ENCODE measurements at regions not wholly inside any gene's neighbourhood (a gene's known extent, or its start where the extent isn't known, plus 50 kb on each side); places are given as distances from the start of the nearest gene placed in this dataset.

- TF ChIP-seq STAT3 (IDR thresholded peaks at IDR 0.05; ENCODE audit: low read depth, low read length): no peak
- no peak for TF ChIP-seq TARDBP (IDR thresholded peaks at IDR 0.05; ENCODE audit: borderline replicate concordance)
- TF ChIP-seq SUPT20H (IDR thresholded peaks at IDR 0.05; ENCODE audit: borderline replicate concordance, control insufficient read depth, low read depth, low read length): no peak
- no peak for TF ChIP-seq SUZ12 (IDR thresholded peaks at IDR 0.05; ENCODE audit: unreplicated experiment)
- no peak for TF ChIP-seq KDM1A (IDR thresholded peaks at IDR 0.05; ENCODE audit: borderline replicate concordance)
- no peak for TF ChIP-seq HDGF (IDR thresholded peaks at IDR 0.05)
- no peak for TF ChIP-seq MEF2A (IDR thresholded peaks at IDR 0.05; ENCODE audit: insufficient read depth, low read depth, low read length)
- TF ChIP-seq SIN3A (IDR thresholded peaks at IDR 0.05; ENCODE audit: low read depth, low read length): no peak
- no peak for TF ChIP-seq CBX5 (IDR thresholded peaks at IDR 0.05; ENCODE audit: low read depth)
- no peak for TF ChIP-seq USF2 (IDR thresholded peaks at IDR 0.05; ENCODE audit: borderline replicate concordance, low read depth, low read length)
- no peak for TF ChIP-seq CBFB (IDR thresholded peaks at IDR 0.05; ENCODE audit: low read depth)
- no peak for TF ChIP-seq JUND (IDR thresholded peaks at IDR 0.05; ENCODE audit: low read depth, low read length)
- TF ChIP-seq BACH1 (IDR thresholded peaks at IDR 0.05; ENCODE audit: borderline replicate concordance): no peak
- TF ChIP-seq MXI1 (IDR thresholded peaks at IDR 0.05; ENCODE audit: low read depth, low read length): no peak
- no peak for TF ChIP-seq ASH2L (IDR thresholded peaks at IDR 0.05; ENCODE audit: borderline replicate concordance, low read depth)
- no peak for TF ChIP-seq MYC (IDR thresholded peaks at IDR 0.05; ENCODE audit: insufficient read depth, insufficient read length, insufficient replicate concordance, low read length, severe bottlenecking)
- H3K4me1 ChIP-seq (ENCODE audit: control insufficient read depth, insufficient read depth, low read length): no peaks in the 10 kb centered on the region
- no TSS peak for BruUV-seq (replicated peaks)
- H3K27me3 ChIP-seq (replicated peaks in 1 of 2; ENCODE audit: control insufficient read depth in 2 of 2, insufficient read depth in 2 of 2, low read length in 1 of 2): no peaks in the 10 kb centered on the region; a peak in 1 of 4 replicates
- ATAC-seq: no peak
- H4K20me1 ChIP-seq (ENCODE audit: control insufficient read depth, insufficient read depth): no peaks in the 10 kb centered on the region
- H2AFZ ChIP-seq (ENCODE audit: control insufficient read depth, low read depth, low read length): no peak overlapping the region
- intact Hi-C loops (cut with micrococcal nuclease; ENCODE audit: unreplicated experiment) (no loop called here), in situ Hi-C loops (cut with MboI) (no loop called here)
- no peaks in the 10 kb centered on the region for H3K79me2 ChIP-seq (ENCODE audit: control insufficient read depth, insufficient read depth, low read length)
- ChIA-PET CTCF (no interaction called here), POLR2A (no interaction called here), RAD21 (ENCODE audit: unreplicated experiment) (no interaction called here), SMC1A (ENCODE audit: uncharacterized antibody, unreplicated experiment) (no interaction called here)
- no peak for DNase-seq (ENCODE audit: low read depth, low spot score)
- no peaks in the 10 kb centered on the region for H3K9me3 ChIP-seq (replicated peaks; ENCODE audit: control insufficient read depth, insufficient read depth, low read length)
- H3K36me3 ChIP-seq (ENCODE audit: control insufficient read depth in 2 of 2, insufficient read depth in 2 of 2, low read length in 1 of 2): no peaks in the 10 kb centered on the region
- no peak overlapping the region for H3K4me3 ChIP-seq
- no peak overlapping the region for H3K27ac ChIP-seq (ENCODE audit: control insufficient read depth, insufficient read depth)
- FAIRE-seq: no peak
- no peak overlapping the region for H3K4me2 ChIP-seq (ENCODE audit: control insufficient read depth, insufficient read depth)
- WGBS (ENCODE audit: insufficient coverage, insufficient replicate concordance, low lambda C conversion rate, missing lambda C conversion rate): 0% methylated on average over 1 of the region's 1 CpG
- no peak overlapping the region for H3K9ac ChIP-seq (ENCODE audit: control insufficient read depth, insufficient read depth, low read length)
These were observed 177.1 kb upstream of the RAG2 start for GRCh38 chr11:36775130-36775529.

Data from GM12878 (cell line).